HEK293T (cell line): ENCODE measurements at regions not wholly inside any gene's neighbourhood (a gene's known extent, or its start where the extent isn't known, plus 50 kb on each side); places are given as distances from the start of the nearest gene placed in this dataset.

Experiments used
- CTCF ChIA-PET: fragments of 350-600 bp; formaldehyde crosslinking; extraction: SDS; loops from one replicate; lab custom pipeline; 2021; ENCODE audit warnings: antibody characterized with exemption, inconsistent platforms; lab: Yijun Ruan, JAX
- POLR2A ChIA-PET: fragments of 350-600 bp; formaldehyde crosslinking; extraction: SDS; loops from one replicate; lab custom pipeline; 2020; ENCODE audit warnings: antibody characterized with exemption, inconsistent platforms; lab: Yijun Ruan, JAX
- DNase-seq: peaks from one replicate; pipeline ENCODE4 v3.0.0; 2012; ENCODE audit warnings: mixed read lengths; ENCODE audit errors: extremely low spot score
- ARNT ChIP-seq: fragments of 450-650 bp; IDR thresholded peaks from 2 replicates; pipeline ENCODE4 v1.6.1; 2017; ENCODE audit warnings: mild to moderate bottlenecking
- BHLHE40 ChIP-seq: fragments of 450-650 bp; IDR thresholded peaks from 2 replicates; pipeline ENCODE4 v1.6.1; 2016; ENCODE audit warnings: mild to moderate bottlenecking, moderate library complexity, borderline replicate concordance
- CTBP1 ChIP-seq: fragments of 450-650 bp; IDR thresholded peaks from 2 replicates; pipeline ENCODE4 v1.6.1; 2016; ENCODE audit warnings: borderline replicate concordance
- ELF4 ChIP-seq: fragments of 450-650 bp; IDR thresholded peaks from 2 replicates; pipeline ENCODE4 v1.6.1; 2017; ENCODE audit warnings: antibody characterized with exemption
- FOXA1 ChIP-seq: fragments of 450-650 bp; IDR thresholded peaks from 2 replicates; pipeline ENCODE4 v1.6.1; 2016; ENCODE audit warnings: mild to moderate bottlenecking
- FOXK2 ChIP-seq: fragments of 450-650 bp; IDR thresholded peaks from 2 replicates; pipeline ENCODE4 v1.6.1; 2016; ENCODE audit warnings: mild to moderate bottlenecking
- FOXM1 ChIP-seq: fragments of 450-650 bp; IDR thresholded peaks from 2 replicates; pipeline ENCODE4 v1.6.1; 2017; ENCODE audit warnings: mild to moderate bottlenecking, borderline replicate concordance
- HDGF ChIP-seq: fragments of 450-650 bp; IDR thresholded peaks from 2 replicates; pipeline ENCODE4 v1.6.1; 2017; ENCODE audit warnings: antibody characterized with exemption, borderline replicate concordance
- L3MBTL2 ChIP-seq: fragments of 450-650 bp; conservative IDR thresholded peaks from 2 replicates; pipeline ENCODE4 v1.6.1; 2016; ENCODE audit warnings: mild to moderate bottlenecking
- LEF1 ChIP-seq: fragments of 450-650 bp; IDR thresholded peaks from 2 replicates; pipeline ENCODE4 v1.6.1; 2017; ENCODE audit warnings: mild to moderate bottlenecking, borderline replicate concordance
- NFRKB ChIP-seq: fragments of 450-650 bp; IDR thresholded peaks from 2 replicates; pipeline ENCODE4 v1.6.1; 2016; ENCODE audit warnings: mild to moderate bottlenecking, moderate library complexity
- SP1 ChIP-seq: fragments of 450-650 bp; IDR thresholded peaks from 2 replicates; pipeline ENCODE4 v1.6.1; 2017
- SUZ12 ChIP-seq: fragments of 450-650 bp; IDR thresholded peaks from 2 replicates; pipeline ENCODE4 v1.6.1; 2016; ENCODE audit warnings: mild to moderate bottlenecking
- TARDBP ChIP-seq: fragments of 450-650 bp; IDR thresholded peaks from 2 replicates; pipeline ENCODE4 v1.6.1; 2016
- ZNF384 ChIP-seq: fragments of 450-650 bp; IDR thresholded peaks from 2 replicates; pipeline ENCODE4 v1.6.1; 2016
- TF ChIP-seq, protein P1 (sequence below): fragments of 450-650 bp; IDR thresholded peaks from 2 replicates; pipeline ENCODE4 v1.6.1; 2016

DNA sequence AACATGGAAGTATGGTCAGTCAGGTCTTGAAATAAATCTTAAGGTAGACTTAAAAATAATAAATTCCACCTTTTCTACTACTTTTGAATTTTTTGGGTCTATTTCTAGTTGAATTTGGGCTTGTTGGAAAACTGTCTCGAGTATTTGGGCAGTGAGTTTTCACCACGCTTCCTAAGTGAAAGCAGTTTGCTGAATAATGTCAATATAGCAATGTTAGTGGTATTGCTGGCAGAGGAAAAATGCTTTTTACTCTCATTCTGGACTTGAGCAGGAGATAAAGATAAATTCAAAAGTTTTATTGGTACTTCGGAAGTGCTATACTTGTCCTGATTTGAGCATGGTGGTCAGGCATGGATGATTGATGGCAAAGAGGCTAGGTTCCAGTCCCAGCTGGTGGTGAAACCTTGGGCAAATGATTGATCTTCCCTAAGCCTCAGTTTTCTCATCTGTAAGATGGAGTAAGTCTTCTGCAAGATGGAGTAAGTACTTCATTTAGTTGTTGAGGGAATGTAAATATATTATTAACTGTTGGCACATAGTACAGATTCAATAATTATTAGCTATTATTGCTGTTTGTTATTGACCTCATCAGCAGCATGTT is 503.5 kb upstream of the ZEB2 start:
- no peak for DNase-seq
- ChIA-PET CTCF (interaction anchor here (0.6 kb wide), 1 partner anchor 103 kb away, joined by 3 read pairs; no protein-coding TSS in a partner anchor), POLR2A (no interaction called here)
- no peak for TF ChIP-seq NFRKB
- no peak for TF ChIP-seq SP1
- TF ChIP-seq ARNT, result no peak
- TF ChIP-seq ELF4, result no peak
- no peak for TF ChIP-seq L3MBTL2
- no peak for TF ChIP-seq CTBP1
- TF ChIP-seq, protein P1, sequence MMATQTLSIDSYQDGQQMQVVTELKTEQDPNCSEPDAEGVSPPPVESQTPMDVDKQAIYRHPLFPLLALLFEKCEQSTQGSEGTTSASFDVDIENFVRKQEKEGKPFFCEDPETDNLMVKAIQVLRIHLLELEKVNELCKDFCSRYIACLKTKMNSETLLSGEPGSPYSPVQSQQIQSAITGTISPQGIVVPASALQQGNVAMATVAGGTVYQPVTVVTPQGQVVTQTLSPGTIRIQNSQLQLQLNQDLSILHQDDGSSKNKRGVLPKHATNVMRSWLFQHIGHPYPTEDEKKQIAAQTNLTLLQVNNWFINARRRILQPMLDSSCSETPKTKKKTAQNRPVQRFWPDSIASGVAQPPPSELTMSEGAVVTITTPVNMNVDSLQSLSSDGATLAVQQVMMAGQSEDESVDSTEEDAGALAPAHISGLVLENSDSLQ, result no peak
- no peak for TF ChIP-seq LEF1
- no peak for TF ChIP-seq FOXK2
- no peak for TF ChIP-seq FOXA1
- no peak for TF ChIP-seq ZNF384
- no peak for TF ChIP-seq BHLHE40
- no peak for TF ChIP-seq SUZ12
- TF ChIP-seq HDGF, result no peak
- no peak for TF ChIP-seq FOXM1
- no peak for TF ChIP-seq TARDBP

DNA sequence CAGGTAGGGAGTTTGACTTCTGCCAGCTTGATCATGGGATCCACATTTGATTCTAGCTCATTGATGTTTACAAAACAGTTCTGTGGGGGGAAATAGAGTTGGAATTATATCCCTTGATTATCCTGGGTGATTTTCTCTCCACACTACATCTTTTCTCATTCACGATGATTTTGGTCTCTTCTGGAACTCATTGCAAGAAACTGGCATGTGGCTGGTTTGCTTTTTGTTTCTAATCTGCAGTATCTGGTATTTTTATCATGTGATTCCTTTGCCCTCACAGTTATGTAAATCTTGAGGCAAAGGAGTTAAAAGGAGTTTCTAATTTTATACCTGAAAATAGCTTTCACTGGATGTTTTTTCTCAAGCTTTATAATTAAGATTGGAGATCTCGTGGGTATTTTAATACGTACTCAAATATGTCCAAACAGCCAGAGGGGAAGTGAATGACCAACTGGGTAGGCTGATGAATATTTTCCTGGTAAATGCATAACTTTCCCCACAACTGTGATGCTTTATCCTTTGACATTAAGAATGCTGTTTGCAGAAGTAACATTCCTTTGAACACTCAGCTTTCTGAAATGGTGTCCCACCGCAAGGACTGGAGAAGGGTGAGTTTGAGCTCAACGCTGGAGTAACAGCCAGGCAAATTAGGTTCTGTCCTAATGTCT is 502.9 kb upstream of the ZEB2 start:
- DNase-seq, result no peak
- ChIA-PET POLR2A (no interaction called here), CTCF (interaction anchor here (0.6 kb wide), 1 partner anchor 102 kb away, joined by 3 read pairs; no protein-coding TSS in a partner anchor)
- TF ChIP-seq CTBP1 (no peak), HDGF (no peak), SUZ12 (no peak), FOXA1 (no peak), L3MBTL2 (no peak), FOXK2 (no peak), NFRKB (no peak), ELF4 (no peak), BHLHE40 (no peak), ARNT (no peak)

DNA sequence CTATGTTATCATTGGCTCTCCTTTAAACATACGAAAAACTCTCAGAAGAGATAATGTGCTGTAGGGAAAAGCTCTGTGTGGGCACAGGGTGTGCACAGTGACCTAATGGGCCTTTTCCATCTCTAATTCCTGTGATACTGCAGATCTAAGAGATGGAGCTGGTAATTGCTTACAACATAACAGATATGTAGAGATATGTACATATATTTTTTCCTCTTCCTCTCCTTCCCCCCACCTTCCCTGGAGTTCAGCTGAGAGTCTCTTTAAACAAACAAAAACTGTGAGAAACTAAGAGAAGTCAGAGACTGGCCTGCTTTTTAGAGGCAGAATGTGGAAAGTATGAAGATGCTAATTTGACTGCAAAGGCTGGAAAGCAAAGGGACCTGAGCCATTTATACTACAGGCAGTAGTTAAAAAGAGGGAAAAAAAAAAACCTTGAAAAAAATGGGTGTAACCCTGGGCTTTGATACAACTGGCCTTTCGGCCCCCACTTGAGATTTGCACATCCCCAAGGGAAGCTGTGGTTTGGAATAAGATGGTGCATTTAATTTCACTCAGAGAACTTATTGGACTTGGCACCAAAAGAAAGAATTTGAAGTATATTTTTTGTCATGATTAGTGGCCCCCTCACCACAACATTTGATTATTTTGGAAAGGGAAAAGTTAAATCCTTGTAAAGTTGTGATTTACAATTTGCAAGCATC is 502.2 kb upstream of the ZEB2 start:
- CTCF ChIA-PET, result no interaction called here
- DNase-seq, result no peak
- TF ChIP-seq FOXA1 (no peak), NFRKB (no peak), HDGF (no peak), BHLHE40 (no peak)
- TF ChIP-seq, protein P1, result no peak
- POLR2A ChIA-PET, result no interaction called here

DNA sequence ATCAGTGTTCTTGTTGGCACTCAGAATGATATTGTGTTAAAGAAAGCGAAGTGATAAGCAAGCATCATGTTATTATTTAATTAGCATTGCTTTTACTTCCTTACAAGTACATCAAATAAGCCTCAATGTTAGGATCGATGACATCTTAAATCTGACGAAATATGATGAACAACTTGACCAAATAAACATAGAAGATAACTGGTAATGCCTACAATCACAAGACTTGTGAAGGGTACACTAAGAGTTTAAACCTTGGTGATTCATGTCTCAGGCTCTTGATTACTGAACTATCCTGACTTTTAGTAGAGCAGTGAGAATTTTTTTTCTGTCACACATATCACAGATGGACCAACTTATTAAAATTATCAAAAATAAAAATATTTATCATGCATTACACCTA is 500.8 kb upstream of the ZEB2 start:
- CTCF ChIA-PET, result no interaction called here

DNA sequence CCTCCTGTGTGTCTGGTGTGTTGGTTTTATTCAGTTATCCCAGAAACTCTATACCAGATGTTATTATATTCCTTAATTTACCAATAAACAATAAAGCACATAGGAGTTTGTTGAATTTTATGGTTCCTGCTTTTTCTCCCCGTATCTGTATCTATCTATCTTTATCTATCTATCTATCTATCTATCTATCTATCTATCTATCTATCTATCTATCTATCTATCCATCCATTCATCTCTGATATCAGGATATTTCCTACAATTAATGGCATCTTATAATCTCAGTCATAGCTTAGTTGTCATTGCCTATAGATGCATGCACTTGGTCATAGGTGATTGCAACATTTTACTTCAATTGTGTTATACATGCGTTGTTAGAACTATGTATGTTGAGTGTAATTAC is 500.2 kb upstream of the ZEB2 start:
- ChIA-PET CTCF (no interaction called here), POLR2A (no interaction called here)
- no peak for DNase-seq
- TF ChIP-seq BHLHE40 (no peak), CTBP1 (no peak), FOXK2 (no peak), ARNT (no peak), HDGF (no peak), NFRKB (no peak), L3MBTL2 (no peak), ZNF384 (no peak), FOXM1 (no peak), ELF4 (no peak), TARDBP (no peak), FOXA1 (no peak), SUZ12 (no peak)
- TF ChIP-seq, protein P1, result no peak

More for the DNA sequence above, 500.8 kb upstream of the ZEB2 start:
- no peak for TF ChIP-seq BHLHE40
- TF ChIP-seq SUZ12, result no peak
- TF ChIP-seq TARDBP, result no peak
- no peak for TF ChIP-seq ELF4
- no peak for TF ChIP-seq ARNT
- TF ChIP-seq SP1, result no peak
- TF ChIP-seq FOXK2, result no peak
- TF ChIP-seq FOXM1, result no peak
- TF ChIP-seq NFRKB, result no peak
- TF ChIP-seq, protein P1, result no peak
- TF ChIP-seq FOXA1, result no peak
- POLR2A ChIA-PET, result no interaction called here
- no peak for DNase-seq
